ENCODE measurements at regions not wholly inside any gene's neighbourhood (a gene's known extent, or its start where the extent isn't known, plus 50 kb on each side); places are given as distances from the start of the nearest gene placed in this dataset.
A peak's percentile ranks its signal among the peaks of the same experiment; 100 is the strongest.
"Not testable (repeated sequence)": the region's sequence is repeated elsewhere in the genome, so short reads cannot be mapped to it uniquely, and the experiment has no call there.

- no peak for DNase-seq
These were observed 100.5 kb upstream of the SNX2 start for GRCh38 chr5:122674385-122674784.

GRCh38 chr5:122680623-122681350 is 94.1 kb upstream of the SNX2 start:
- no peak for DNase-seq

GRCh38 chr5:122683631-122684030 is 91.2 kb upstream of the SNX2 start:
- DNase-seq: no peak

- DNase-seq: peak; percentile 64
These were observed 84.6 kb upstream of the SNX2 start for GRCh38 chr5:122690266-122690665.

GRCh38 chr5:122691931-122692330 is 82.9 kb upstream of the SNX2 start:
- DNase-seq: no peak

GRCh38 chr5:122693963-122694362 is 80.9 kb upstream of the SNX2 start:
- no peak for DNase-seq

- no peak for DNase-seq
These were observed 80.0 kb upstream of the SNX2 start for GRCh38 chr5:122694884-122695283.

- DNase-seq: not testable (repeated sequence)
These were observed 78.1 kb upstream of the SNX2 start for GRCh38 chr5:122696735-122697134.

- no peak for DNase-seq
These were observed 77.7 kb upstream of the SNX2 start for GRCh38 chr5:122697191-122697590.

GRCh38 chr5:122699201-122699600 is 75.7 kb upstream of the SNX2 start:
- DNase-seq: no peak

- no peak for DNase-seq
These were observed 73.0 kb upstream of the SNX2 start for GRCh38 chr5:122701640-122702523.

GRCh38 chr5:122702524-122702875 is 72.4 kb upstream of the SNX2 start:
- DNase-seq: no peak

- no peak for DNase-seq
These were observed 71.7 kb upstream of the SNX2 start for GRCh38 chr5:122703203-122703602.

- peak; percentile 47 for DNase-seq
These were observed 70.4 kb upstream of the SNX2 start for GRCh38 chr5:122704247-122705036.

- DNase-seq: no peak
These were observed 69.0 kb upstream of the SNX2 start for GRCh38 chr5:122705851-122706250.

- no peak for DNase-seq
These were observed 67.1 kb upstream of the SNX2 start for GRCh38 chr5:122707796-122708195.

- no peak for DNase-seq
These were observed 61.8 kb upstream of the SNX2 start for GRCh38 chr5:122713041-122713440.

- no peak for DNase-seq
These were observed 59.8 kb upstream of the SNX2 start for GRCh38 chr5:122715095-122715494.

- DNase-seq: no peak
These were observed 56.3 kb upstream of the SNX2 start for GRCh38 chr5:122718611-122719010.

- no peak for DNase-seq
These were observed 54.7 kb upstream of the SNX2 start for GRCh38 chr5:122719991-122720746.

- DNase-seq: no peak
These were observed 53.8 kb upstream of the SNX2 start for GRCh38 chr5:122721127-122721526.

GRCh38 chr5:122722341-122722740 is 52.5 kb upstream of the SNX2 start:
- no peak for DNase-seq
